OCI-LY7 (cell line): ENCODE measurements at regions not wholly inside any gene's neighbourhood (a gene's known extent, or its start where the extent isn't known, plus 50 kb on each side); places are given as distances from the start of the nearest gene placed in this dataset.

Experiments used
- BruUV-seq: library from RNA; stranded (reverse); fragments of 400-500 nt; replicated peaks from 2 replicates; lab custom pipeline; 2021; lab: Mats Ljungman, UMichigan
- CTCF ChIA-PET: fragments of 300-600 bp; sonication (Branson Sonifier 250); formaldehyde crosslinking; loops from one replicate; lab custom pipeline; 2022; ENCODE audit warnings: antibody characterized with exemption; ENCODE audit not compliant: unreplicated experiment; lab: Charles Lee
- POLR2A ChIA-PET: fragments of 300-600 bp; sonication (Branson Sonifier 250); formaldehyde crosslinking; loops from one replicate; lab custom pipeline; 2022; ENCODE audit warnings: antibody characterized with exemption; lab: Charles Lee
- DNase-seq: peaks from one replicate; pipeline ENCODE4 v3.0.0-alpha.2; 2015; ENCODE audit warnings: low spot score
- H2AFZ ChIP-seq: fragments of 200-600 bp; sonication (generic), shearing (Covaris generic); 2 replicates; pipeline ENCODE4 v1.6.1; 2014; ENCODE audit warnings: mild to moderate bottlenecking, antibody characterized with exemption, low read length, moderate library complexity
- H3K27ac ChIP-seq: fragments of 200-600 bp; sonication (generic); 2 replicates; pipeline ENCODE4 v1.5.1; 2014; ENCODE audit warnings: mixed run types, low read depth, mild to moderate bottlenecking, moderate library complexity, low read length, inconsistent platforms; ENCODE audit not compliant: poor library complexity, severe bottlenecking
- H3K36me3 ChIP-seq: fragments of 200-600 bp; sonication (generic); 2 replicates; pipeline ENCODE4 v1.6.1; 2014; ENCODE audit warnings: mild to moderate bottlenecking, antibody characterized with exemption, low read length, moderate library complexity, mixed read lengths; ENCODE audit not compliant: insufficient read depth
- H3K4me1 ChIP-seq: fragments of 200-600 bp; sonication (generic); 2 replicates; pipeline ENCODE4 v1.5.1; 2014; ENCODE audit warnings: mild to moderate bottlenecking, low read length; ENCODE audit not compliant: insufficient read depth, poor library complexity, severe bottlenecking
- H3K4me2 ChIP-seq: fragments of 200-600 bp; sonication (generic); 2 replicates; pipeline ENCODE4 v1.6.1; 2014; ENCODE audit warnings: mild to moderate bottlenecking, low read length
- H3K4me3 ChIP-seq: fragments of 200-600 bp; sonication (generic); 2 replicates; pipeline ENCODE4 v1.5.1; 2014; ENCODE audit warnings: mild to moderate bottlenecking, low read depth, low read length; ENCODE audit not compliant: poor library complexity, severe bottlenecking
- H3K79me2 ChIP-seq: fragments of 200-600 bp; sonication (generic); 2 replicates; pipeline ENCODE4 v1.6.1; 2016; ENCODE audit warnings: low read depth, mild to moderate bottlenecking, low read length, moderate library complexity, mixed read lengths; ENCODE audit not compliant: insufficient read depth
- H3K9me2 ChIP-seq: fragments of 200-600 bp; sonication (generic); 2 replicates; pipeline ENCODE4 v1.6.1; 2016; ENCODE audit warnings: mild to moderate bottlenecking, low read length, mixed read lengths; ENCODE audit not compliant: insufficient read depth
- H3K9me3 ChIP-seq: fragments of 200-600 bp; sonication (generic); 2 replicates; pipeline ENCODE4 v1.6.1; 2014; ENCODE audit warnings: mild to moderate bottlenecking, mixed run types, low read length, mixed read lengths
- H4K20me1 ChIP-seq: fragments of 200-600 bp; sonication (generic); 2 replicates; pipeline ENCODE4 v1.6.1; 2014; ENCODE audit warnings: mild to moderate bottlenecking, antibody characterized with exemption, low read length, moderate library complexity, mixed read lengths; ENCODE audit not compliant: insufficient read depth
- CTCF ChIP-seq: fragments of 200-600 bp; sonication (generic); conservative IDR thresholded peaks from 2 replicates; pipeline ENCODE4 v1.5.1; 2014; ENCODE audit warnings: mild to moderate bottlenecking, antibody characterized with exemption, low read length, moderate library complexity, mixed read lengths
- EZH2phosphoT487 ChIP-seq: fragments of 200-600 bp; sonication (generic); IDR thresholded peaks from 2 replicates; pipeline ENCODE4 v1.6.1; 2018; ENCODE audit warnings: low read depth, borderline replicate concordance, mild to moderate bottlenecking, mixed run types, antibody characterized with exemption, low read length, moderate library complexity, mixed read lengths
- intact Hi-C: fragments of 100-400 bp; cut with micrococcal nuclease; formaldehyde crosslinking; loops from one replicate; pipeline ENCODE4 v1.10.0; 2022; ENCODE audit not compliant: unreplicated experiment

DNA sequence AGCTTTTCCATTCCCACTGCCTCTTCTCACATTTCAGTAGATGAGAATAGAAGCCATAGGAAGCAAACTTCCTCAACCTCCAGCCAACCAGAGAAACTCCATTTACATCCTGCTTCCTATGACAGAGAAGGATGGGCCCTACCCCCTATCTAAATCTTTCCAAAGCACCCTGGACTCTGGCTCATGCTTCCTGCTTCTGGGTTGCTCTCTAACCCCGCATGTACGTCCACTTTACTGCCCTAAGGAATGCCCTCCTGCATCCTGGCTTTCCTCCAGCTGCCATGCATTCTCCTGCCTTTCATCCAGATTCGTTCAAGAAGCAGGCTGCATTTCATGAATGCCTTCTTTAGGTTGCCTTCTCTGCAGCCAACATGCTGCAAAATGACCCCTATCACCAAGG, 91.9 kb downstream of the FAM217A start:
- TF ChIP-seq EZH2phosphoT487 (no peak), CTCF (no peak)
- H4K20me1 ChIP-seq, result no peaks in the 10 kb centered on the region
- no peaks in the 10 kb centered on the region for H3K36me3 ChIP-seq
- no peak overlapping the region for H3K4me2 ChIP-seq
- no peaks in the 10 kb centered on the region for H3K9me3 ChIP-seq
- H2AFZ ChIP-seq, result no peak overlapping the region
- no peak for DNase-seq
- no peaks in the 10 kb centered on the region for H3K9me2 ChIP-seq
- no peaks in the 10 kb centered on the region for H3K79me2 ChIP-seq
- intact Hi-C loops, result no loop called here
- CTCF ChIA-PET, result no interaction called here
- no peak overlapping the region for H3K27ac ChIP-seq
- no TSS peak for BruUV-seq
- no peak overlapping the region for H3K4me3 ChIP-seq
- H3K4me1 ChIP-seq, result no peaks in the 10 kb centered on the region
- POLR2A ChIA-PET, result interaction anchor here (0.7 to 1.3 kb wide), 4 partner anchors 12 to 1249 kb away, joined by 3 to 4 read pairs (median 3); no protein-coding TSS in a partner anchor

DNA sequence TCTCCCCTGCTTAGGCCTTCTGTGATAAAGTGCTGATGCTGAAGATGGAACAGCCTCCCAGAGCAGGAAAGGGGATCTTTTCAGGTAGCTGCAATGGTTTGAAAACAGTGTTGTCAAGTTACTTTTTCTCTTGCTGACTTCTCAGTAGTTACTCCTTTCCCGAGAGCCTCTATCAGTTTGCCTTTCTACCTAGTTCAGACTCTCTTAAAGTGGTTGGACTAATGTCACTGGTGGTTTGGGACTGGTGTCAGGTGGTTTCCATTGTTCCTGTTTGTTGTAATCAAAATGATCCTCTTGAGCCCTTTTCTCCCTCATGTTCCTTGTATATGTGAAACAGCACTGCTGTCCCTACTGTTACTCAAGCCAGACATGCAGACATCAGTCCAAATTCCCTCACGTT, 91.4 kb downstream of the FAM217A start:
- POLR2A ChIA-PET, result no interaction called here
- TF ChIP-seq CTCF, result no peak
- no peak for TF ChIP-seq EZH2phosphoT487
- Histone ChIP-seq H3K4me2 (no peak overlapping the region), H3K9me3 (no peaks in the 10 kb centered on the region), H3K9me2 (no peaks in the 10 kb centered on the region), H3K4me3 (no peak overlapping the region), H3K36me3 (no peaks in the 10 kb centered on the region), H4K20me1 (no peaks in the 10 kb centered on the region), H3K27ac (no peak overlapping the region), H3K4me1 (no peaks in the 10 kb centered on the region), H2AFZ (no peak overlapping the region), H3K79me2 (no peaks in the 10 kb centered on the region)
- DNase-seq, result no peak
- BruUV-seq, result no TSS peak
- CTCF ChIA-PET, result no interaction called here
- intact Hi-C loops, result no loop called here

DNA sequence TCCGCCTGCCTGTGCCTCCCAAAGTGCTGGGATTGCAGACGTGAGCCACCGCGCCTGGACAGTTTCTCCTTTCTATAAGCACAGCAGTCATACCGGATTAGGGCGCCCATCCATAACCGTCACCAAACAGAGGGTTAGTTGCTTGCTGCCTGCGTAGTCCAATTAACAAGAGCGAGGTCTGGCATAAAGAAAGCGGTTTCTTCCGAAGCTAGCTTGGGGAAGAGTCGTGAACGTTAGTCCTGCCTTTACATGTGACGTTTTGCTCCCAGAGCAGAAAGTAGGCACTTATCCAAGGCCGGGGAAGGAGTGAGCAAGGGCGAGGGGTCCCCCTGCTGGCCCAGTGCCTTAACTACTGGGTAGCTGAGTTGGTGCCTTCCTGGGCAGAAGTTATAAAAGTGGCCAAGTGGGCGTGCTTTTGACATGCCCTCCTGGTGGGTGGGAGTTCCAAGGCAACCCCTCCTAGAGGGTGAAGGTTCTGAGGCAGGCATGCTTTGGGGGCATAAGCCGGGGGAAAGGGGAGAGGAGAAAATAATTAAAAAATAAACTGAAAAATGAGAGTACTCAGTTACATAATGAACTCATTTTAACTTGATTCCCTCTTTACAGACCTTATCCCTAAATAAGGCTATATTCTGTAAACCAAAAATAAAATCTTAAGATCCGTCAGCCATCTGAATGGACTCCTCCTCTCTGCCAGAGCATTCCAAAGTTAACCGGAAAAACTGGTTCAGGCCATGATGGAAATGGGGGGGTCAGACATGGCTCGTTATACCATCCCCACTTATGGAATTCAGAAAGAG, 88.0 kb downstream of the FAM217A start:
- TF ChIP-seq CTCF (peak; percentile 82), EZH2phosphoT487 (no peak)
- H4K20me1 ChIP-seq, result no peaks in the 10 kb centered on the region
- POLR2A ChIA-PET, result interaction anchor here (0.6 kb wide), 1 partner anchor 1337 kb away, joined by 3 read pairs; no protein-coding TSS in a partner anchor
- BruUV-seq, result no TSS peak
- no peak overlapping the region for H3K4me3 ChIP-seq
- CTCF ChIA-PET, result interaction anchor here (0.6 kb wide), 1 partner anchor 27 kb away, joined by 3 read pairs; no protein-coding TSS in a partner anchor
- no peak overlapping the region for H3K27ac ChIP-seq
- peak; percentile 36 for DNase-seq
- H3K4me1 ChIP-seq, result no peaks in the 10 kb centered on the region
- no peaks in the 10 kb centered on the region for H3K79me2 ChIP-seq
- H3K9me3 ChIP-seq, result no peaks in the 10 kb centered on the region
- no peak overlapping the region for H3K4me2 ChIP-seq
- no peaks in the 10 kb centered on the region for H3K36me3 ChIP-seq
- intact Hi-C loops, result no loop called here
- no peaks in the 10 kb centered on the region for H3K9me2 ChIP-seq
- H2AFZ ChIP-seq, result no peak overlapping the region
